ENCODE measurements at regions not wholly inside any gene's neighbourhood (a gene's known extent, or its start where the extent isn't known, plus 50 kb on each side); places are given as distances from the start of the nearest gene placed in this dataset.

- intact Hi-C loops (cut with DNase I; ENCODE audit: low total_unique reads): no loop called here
- H3K4me1 ChIP-seq: no peaks in the 10 kb centered on the region
These were observed 96.1 kb upstream of the GRIP1 start for GRCh38 chr12:66774929-66775328.

GRCh38 chr12:66775871-66776270 is 97.0 kb upstream of the GRIP1 start:
- DNase-seq (ENCODE audit: low spot score in 2 of 2): no peak
- TF ChIP-seq POLR2A (IDR thresholded peaks at IDR 0.05): no peak
- no peak for TF ChIP-seq POLR2AphosphoS5 (IDR thresholded peaks at IDR 0.05)
- TF ChIP-seq, protein P1, sequence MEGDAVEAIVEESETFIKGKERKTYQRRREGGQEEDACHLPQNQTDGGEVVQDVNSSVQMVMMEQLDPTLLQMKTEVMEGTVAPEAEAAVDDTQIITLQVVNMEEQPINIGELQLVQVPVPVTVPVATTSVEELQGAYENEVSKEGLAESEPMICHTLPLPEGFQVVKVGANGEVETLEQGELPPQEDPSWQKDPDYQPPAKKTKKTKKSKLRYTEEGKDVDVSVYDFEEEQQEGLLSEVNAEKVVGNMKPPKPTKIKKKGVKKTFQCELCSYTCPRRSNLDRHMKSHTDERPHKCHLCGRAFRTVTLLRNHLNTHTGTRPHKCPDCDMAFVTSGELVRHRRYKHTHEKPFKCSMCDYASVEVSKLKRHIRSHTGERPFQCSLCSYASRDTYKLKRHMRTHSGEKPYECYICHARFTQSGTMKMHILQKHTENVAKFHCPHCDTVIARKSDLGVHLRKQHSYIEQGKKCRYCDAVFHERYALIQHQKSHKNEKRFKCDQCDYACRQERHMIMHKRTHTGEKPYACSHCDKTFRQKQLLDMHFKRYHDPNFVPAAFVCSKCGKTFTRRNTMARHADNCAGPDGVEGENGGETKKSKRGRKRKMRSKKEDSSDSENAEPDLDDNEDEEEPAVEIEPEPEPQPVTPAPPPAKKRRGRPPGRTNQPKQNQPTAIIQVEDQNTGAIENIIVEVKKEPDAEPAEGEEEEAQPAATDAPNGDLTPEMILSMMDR (IDR thresholded peaks at IDR 0.05): no peak
- Histone ChIP-seq H3K36me3 (no peaks in the 10 kb centered on the region), H3K4me1 (no peaks in the 10 kb centered on the region), H3K9me3 (no peaks in the 10 kb centered on the region), H3K4me3 (no peak overlapping the region), H3K27me3 (no peaks in the 10 kb centered on the region), H3K27ac (no peak overlapping the region)
- intact Hi-C loops (cut with DNase I; ENCODE audit: low total_unique reads): no loop called here

More at GRCh38 chr12:66774929-66775328, 96.1 kb upstream of the GRIP1 start:
- Histone ChIP-seq H3K27ac (no peak overlapping the region), H3K36me3 (no peaks in the 10 kb centered on the region), H3K4me3 (no peak overlapping the region), H3K9me3 (no peaks in the 10 kb centered on the region), H3K27me3 (no peaks in the 10 kb centered on the region)
- no peak for DNase-seq (ENCODE audit: low spot score in 2 of 2)
- TF ChIP-seq, protein P1 (IDR thresholded peaks at IDR 0.05): no peak
- TF ChIP-seq POLR2A (IDR thresholded peaks at IDR 0.05): no peak
- TF ChIP-seq POLR2AphosphoS5 (IDR thresholded peaks at IDR 0.05): no peak

GRCh38 chr12:66776974-66777373 is 98.1 kb upstream of the GRIP1 start:
- Histone ChIP-seq H3K9me3 (no peaks in the 10 kb centered on the region), H3K27me3 (no peaks in the 10 kb centered on the region), H3K4me3 (no peak overlapping the region), H3K4me1 (no peaks in the 10 kb centered on the region), H3K36me3 (no peaks in the 10 kb centered on the region), H3K27ac (no peak overlapping the region)
- TF ChIP-seq POLR2A (IDR thresholded peaks at IDR 0.05) (no peak), POLR2AphosphoS5 (IDR thresholded peaks at IDR 0.05) (no peak)
- TF ChIP-seq, protein P1 (IDR thresholded peaks at IDR 0.05): no peak
- DNase-seq (ENCODE audit: low spot score in 2 of 2): no peak
- intact Hi-C loops (cut with DNase I; ENCODE audit: low total_unique reads): no loop called here

DNA sequence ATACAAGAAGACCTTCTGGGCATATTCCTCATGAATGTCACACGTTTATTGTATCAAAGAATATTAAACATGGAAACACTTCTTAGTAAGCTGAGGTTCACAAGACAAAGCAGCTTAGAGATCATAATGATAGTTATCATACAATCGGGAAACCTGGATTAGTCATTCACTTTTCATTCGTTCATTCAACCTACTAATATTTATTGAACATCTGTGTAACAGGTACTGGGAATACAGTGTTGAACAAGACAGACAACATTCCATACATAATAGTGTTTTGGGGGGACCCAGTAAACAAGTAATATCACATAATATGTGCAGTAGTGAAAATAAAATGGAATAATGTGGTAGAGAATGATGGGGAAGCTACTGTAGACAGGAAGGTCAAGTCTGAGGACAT is 100.6 kb upstream of the GRIP1 start:
- Histone ChIP-seq H3K4me1 (no peaks in the 10 kb centered on the region), H3K27ac (no peak overlapping the region), H3K4me3 (no peak overlapping the region), H3K27me3 (no peaks in the 10 kb centered on the region), H3K36me3 (no peaks in the 10 kb centered on the region), H3K9me3 (no peaks in the 10 kb centered on the region)
- intact Hi-C loops (cut with DNase I; ENCODE audit: low total_unique reads): no loop called here
- no peak for DNase-seq (ENCODE audit: low spot score in 2 of 2)
- TF ChIP-seq POLR2AphosphoS5 (IDR thresholded peaks at IDR 0.05) (no peak), POLR2A (IDR thresholded peaks at IDR 0.05) (no peak)
- TF ChIP-seq, protein P1 (IDR thresholded peaks at IDR 0.05): no peak

- intact Hi-C loops (cut with DNase I; ENCODE audit: low total_unique reads): no loop called here
- Histone ChIP-seq H3K27ac (no peak overlapping the region), H3K27me3 (no peaks in the 10 kb centered on the region), H3K4me3 (no peak overlapping the region), H3K4me1 (no peaks in the 10 kb centered on the region), H3K36me3 (no peaks in the 10 kb centered on the region), H3K9me3 (no peaks in the 10 kb centered on the region)
- no peak for DNase-seq (ENCODE audit: low spot score in 2 of 2)
- TF ChIP-seq POLR2AphosphoS5 (IDR thresholded peaks at IDR 0.05) (no peak), POLR2A (IDR thresholded peaks at IDR 0.05) (no peak)
- TF ChIP-seq, protein P1 (IDR thresholded peaks at IDR 0.05): no peak
These were observed 107.8 kb upstream of the GRIP1 start for GRCh38 chr12:66786531-66787308.

Measured in breast epithelium (tissue), 4 donors.